Neural progenitor cell (in vitro differentiated cells): ENCODE measurements at regions not wholly inside any gene's neighbourhood (a gene's known extent, or its start where the extent isn't known, plus 50 kb on each side); places are given as distances from the start of the nearest gene placed in this dataset.

Experiments used
- DNase-seq: peaks from one replicate; pipeline ENCODE4 v3.0.0-alpha.2; 2016; ENCODE audit warnings: low spot score
- H2AFZ ChIP-seq: fragments of 200-600 bp; sonication (generic); replicated peaks from 2 replicates; pipeline ENCODE4 v1.6.1; 2016; ENCODE audit warnings: antibody characterized with exemption
- H3F3A ChIP-seq: fragments of 200-600 bp; sonication (generic); 2 replicates; pipeline ENCODE4 v1.6.1; 2016; ENCODE audit warnings: antibody characterized with exemption, low read depth
- H3K27ac ChIP-seq: fragments of 200-600 bp; sonication (generic); 2 replicates; pipeline ENCODE4 v1.5.1; 2016; ENCODE audit warnings: mild to moderate bottlenecking
- H3K27me3 ChIP-seq: fragments of 200-600 bp; sonication (generic); 2 replicates; pipeline ENCODE4 v1.6.1; 2016; ENCODE audit warnings: mild to moderate bottlenecking, moderate library complexity
- H3K36me3 ChIP-seq: fragments of 200-600 bp; sonication (generic); 2 replicates; pipeline ENCODE4 v1.5.1; 2016
- H3K4me1 ChIP-seq: fragments of 200-600 bp; sonication (generic); 2 replicates; pipeline ENCODE4 v1.6.1; 2016; ENCODE audit warnings: mixed run types
- H3K4me2 ChIP-seq: fragments of 200-600 bp; sonication (generic); 2 replicates; pipeline ENCODE4 v1.6.1; 2016
- H3K4me3 ChIP-seq: fragments of 200-600 bp; sonication (generic); 2 replicates; pipeline ENCODE4 v1.5.1; 2016
- H3K79me2 ChIP-seq: fragments of 200-600 bp; sonication (generic); 2 replicates; pipeline ENCODE4 v1.6.1; 2016; ENCODE audit warnings: low read depth
- H3K9ac ChIP-seq: fragments of 200-600 bp; sonication (generic); 2 replicates; pipeline ENCODE4 v1.6.1; 2016
- H3K9me3 ChIP-seq: fragments of 200-600 bp; sonication (generic); 2 replicates; pipeline ENCODE4 v1.5.1; 2016; ENCODE audit warnings: low read depth
- H4K20me1 ChIP-seq: fragments of 200-600 bp; sonication (generic); 2 replicates; pipeline ENCODE4 v1.6.1; 2016; ENCODE audit warnings: low read depth
- H3K27ac Mint-ChIP-seq: 3 replicates; pipeline ENCODE4 v1.8.0; 2021; ENCODE audit warnings: mixed read lengths
- H3K27me3 Mint-ChIP-seq: 2 replicates; pipeline ENCODE4 v1.8.0; 2022; ENCODE audit warnings: low read depth, mild to moderate bottlenecking, inconsistent platforms, moderate library complexity, mixed read lengths; ENCODE audit not compliant: insufficient read depth
- H3K36me3 Mint-ChIP-seq: 3 replicates; pipeline ENCODE4 v1.8.0; 2021; ENCODE audit warnings: mixed read lengths
- H3K4me1 Mint-ChIP-seq: 3 replicates; pipeline ENCODE4 v1.8.0; 2021; ENCODE audit warnings: mixed read lengths
- H3K4me3 Mint-ChIP-seq: 3 replicates; pipeline ENCODE4 v1.8.0; 2021; ENCODE audit warnings: mild to moderate bottlenecking, moderate library complexity, mixed read lengths
- H3K9me3 Mint-ChIP-seq: 3 replicates; pipeline ENCODE4 v1.8.0; 2020; ENCODE audit warnings: mixed read lengths
- EZH2 ChIP-seq: fragments of 200-600 bp; sonication (generic); IDR thresholded peaks from 2 replicates; pipeline ENCODE4 v1.6.1; 2017; ENCODE audit warnings: antibody characterized with exemption, mild to moderate bottlenecking, moderate library complexity
- EZH2phosphoT487 ChIP-seq: fragments of 200-600 bp; sonication (generic); IDR thresholded peaks from 2 replicates; pipeline ENCODE4 v1.6.1; 2017; ENCODE audit warnings: antibody characterized with exemption
- TF ChIP-seq, protein P1 (sequence below): fragments of 200-600 bp; sonication (generic); IDR thresholded peaks from 2 replicates; pipeline ENCODE4 v1.5.1; 2017; ENCODE audit warnings: antibody characterized with exemption, mild to moderate bottlenecking

- Mint-ChIP-seq H3K4me1 (peaks cover 15% of the 10 kb centered on the region), H3K9me3 (peaks cover 5% of the 10 kb centered on the region), H3K27ac (no peak overlapping the region), H3K4me3 (no peak overlapping the region), H3K36me3 (no peaks in the 10 kb centered on the region), H3K27me3 (peaks cover 11% of the 10 kb centered on the region)
- Histone ChIP-seq H3K36me3 (no peaks in the 10 kb centered on the region), H3K27ac (no peak overlapping the region), H3K9me3 (no peaks in the 10 kb centered on the region), H3K4me3 (no peak overlapping the region), H3K79me2 (no peaks in the 10 kb centered on the region), H3K27me3 (no peaks in the 10 kb centered on the region), H2AFZ (no peak overlapping the region), H3K9ac (no peak overlapping the region), H4K20me1 (no peaks in the 10 kb centered on the region), H3K4me1 (no peaks in the 10 kb centered on the region), H3K4me2 (no peak overlapping the region), H3F3A (peaks cover 5% of the 10 kb centered on the region)
- TF ChIP-seq, protein P1, sequence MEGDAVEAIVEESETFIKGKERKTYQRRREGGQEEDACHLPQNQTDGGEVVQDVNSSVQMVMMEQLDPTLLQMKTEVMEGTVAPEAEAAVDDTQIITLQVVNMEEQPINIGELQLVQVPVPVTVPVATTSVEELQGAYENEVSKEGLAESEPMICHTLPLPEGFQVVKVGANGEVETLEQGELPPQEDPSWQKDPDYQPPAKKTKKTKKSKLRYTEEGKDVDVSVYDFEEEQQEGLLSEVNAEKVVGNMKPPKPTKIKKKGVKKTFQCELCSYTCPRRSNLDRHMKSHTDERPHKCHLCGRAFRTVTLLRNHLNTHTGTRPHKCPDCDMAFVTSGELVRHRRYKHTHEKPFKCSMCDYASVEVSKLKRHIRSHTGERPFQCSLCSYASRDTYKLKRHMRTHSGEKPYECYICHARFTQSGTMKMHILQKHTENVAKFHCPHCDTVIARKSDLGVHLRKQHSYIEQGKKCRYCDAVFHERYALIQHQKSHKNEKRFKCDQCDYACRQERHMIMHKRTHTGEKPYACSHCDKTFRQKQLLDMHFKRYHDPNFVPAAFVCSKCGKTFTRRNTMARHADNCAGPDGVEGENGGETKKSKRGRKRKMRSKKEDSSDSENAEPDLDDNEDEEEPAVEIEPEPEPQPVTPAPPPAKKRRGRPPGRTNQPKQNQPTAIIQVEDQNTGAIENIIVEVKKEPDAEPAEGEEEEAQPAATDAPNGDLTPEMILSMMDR: no peak
- no peak for TF ChIP-seq EZH2phosphoT487
- no peak for TF ChIP-seq EZH2
- DNase-seq: no peak
Observed at GRCh38 chr16:87149051-87149450, 168.1 kb downstream of the C16orf95 start.

DNA sequence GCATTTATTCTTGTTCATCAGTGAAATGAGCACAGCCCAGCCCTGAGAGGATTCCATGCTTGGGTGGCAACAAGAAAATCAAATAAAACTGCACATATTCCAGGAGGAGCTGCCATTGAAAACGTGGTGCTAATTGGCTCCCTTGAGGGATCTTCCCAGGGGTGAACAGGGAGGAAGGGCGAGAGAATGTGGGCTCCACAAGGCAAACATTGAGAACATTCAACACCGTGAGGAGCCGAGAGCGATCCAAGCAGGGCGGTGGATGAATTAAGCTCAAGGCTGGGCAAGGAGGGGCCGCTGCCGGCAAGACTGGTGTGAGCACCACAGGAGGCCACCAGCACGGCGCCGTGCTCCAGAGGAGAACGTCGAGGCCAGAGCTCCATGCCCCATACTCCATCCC lies 166.9 kb downstream of the C16orf95 start:
- Mint-ChIP-seq H3K27me3 (peaks cover 6% of the 10 kb centered on the region), H3K4me3 (no peak overlapping the region), H3K36me3 (no peaks in the 10 kb centered on the region), H3K27ac (no peak overlapping the region), H3K4me1 (peaks cover 3% of the 10 kb centered on the region), H3K9me3 (peaks cover 5% of the 10 kb centered on the region)
- Histone ChIP-seq H3K9me3 (no peaks in the 10 kb centered on the region), H3K27ac (no peak overlapping the region), H3K4me2 (no peak overlapping the region), H3K36me3 (no peaks in the 10 kb centered on the region), H3K79me2 (no peaks in the 10 kb centered on the region), H3K4me1 (no peaks in the 10 kb centered on the region), H4K20me1 (no peaks in the 10 kb centered on the region), H2AFZ (no peak overlapping the region), H3F3A (no peaks in the 10 kb centered on the region), H3K9ac (no peak overlapping the region), H3K27me3 (no peaks in the 10 kb centered on the region), H3K4me3 (no peak overlapping the region)
- no peak for DNase-seq
- TF ChIP-seq EZH2 (no peak), EZH2phosphoT487 (no peak)
- TF ChIP-seq, protein P1: no peak

- Mint-ChIP-seq H3K4me1 (peaks cover 3% of the 10 kb centered on the region), H3K9me3 (peaks cover 5% of the 10 kb centered on the region), H3K4me3 (no peak overlapping the region), H3K27ac (no peak overlapping the region), H3K27me3 (peaks cover 6% of the 10 kb centered on the region), H3K36me3 (no peaks in the 10 kb centered on the region)
- Histone ChIP-seq H3K4me1 (no peaks in the 10 kb centered on the region), H3K9me3 (no peaks in the 10 kb centered on the region), H3K4me3 (no peak overlapping the region), H3K79me2 (no peaks in the 10 kb centered on the region), H2AFZ (no peak overlapping the region), H4K20me1 (no peaks in the 10 kb centered on the region), H3K4me2 (no peak overlapping the region), H3K9ac (no peak overlapping the region), H3K36me3 (no peaks in the 10 kb centered on the region), H3K27ac (no peak overlapping the region), H3F3A (no peaks in the 10 kb centered on the region), H3K27me3 (no peaks in the 10 kb centered on the region)
- TF ChIP-seq, protein P1: no peak
- no peak for TF ChIP-seq EZH2
- no peak for TF ChIP-seq EZH2phosphoT487
- no peak for DNase-seq
Observed at GRCh38 chr16:87150681-87151280, 166.4 kb downstream of the C16orf95 start.
